ENCODE measurements at regions not wholly inside any gene's neighbourhood (a gene's known extent, or its start where the extent isn't known, plus 50 kb on each side); places are given as distances from the start of the nearest gene placed in this dataset.

DNA sequence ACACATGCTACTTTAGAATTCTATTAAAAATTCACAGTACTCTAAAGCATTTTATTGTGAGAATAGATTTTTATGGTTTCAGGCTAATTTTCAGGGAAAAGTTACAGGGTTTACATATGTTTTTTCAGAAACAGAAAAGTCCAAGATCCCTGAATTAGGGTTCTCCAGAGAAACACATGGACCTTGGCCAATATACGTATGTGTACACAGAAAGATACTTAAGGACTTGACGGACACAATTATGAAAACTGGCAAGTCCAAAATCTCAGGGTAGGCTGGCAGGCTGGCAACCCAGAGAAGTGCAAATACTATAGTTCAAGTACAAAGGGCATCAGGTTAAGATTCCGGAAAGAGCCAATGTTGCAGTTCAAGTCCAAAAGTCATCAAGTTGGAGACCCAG lies 1897.8 kb upstream of the PCDH10 start:
- intact Hi-C loops (cut with DNase I) = no loop called here
- TF ChIP-seq, protein P1, sequence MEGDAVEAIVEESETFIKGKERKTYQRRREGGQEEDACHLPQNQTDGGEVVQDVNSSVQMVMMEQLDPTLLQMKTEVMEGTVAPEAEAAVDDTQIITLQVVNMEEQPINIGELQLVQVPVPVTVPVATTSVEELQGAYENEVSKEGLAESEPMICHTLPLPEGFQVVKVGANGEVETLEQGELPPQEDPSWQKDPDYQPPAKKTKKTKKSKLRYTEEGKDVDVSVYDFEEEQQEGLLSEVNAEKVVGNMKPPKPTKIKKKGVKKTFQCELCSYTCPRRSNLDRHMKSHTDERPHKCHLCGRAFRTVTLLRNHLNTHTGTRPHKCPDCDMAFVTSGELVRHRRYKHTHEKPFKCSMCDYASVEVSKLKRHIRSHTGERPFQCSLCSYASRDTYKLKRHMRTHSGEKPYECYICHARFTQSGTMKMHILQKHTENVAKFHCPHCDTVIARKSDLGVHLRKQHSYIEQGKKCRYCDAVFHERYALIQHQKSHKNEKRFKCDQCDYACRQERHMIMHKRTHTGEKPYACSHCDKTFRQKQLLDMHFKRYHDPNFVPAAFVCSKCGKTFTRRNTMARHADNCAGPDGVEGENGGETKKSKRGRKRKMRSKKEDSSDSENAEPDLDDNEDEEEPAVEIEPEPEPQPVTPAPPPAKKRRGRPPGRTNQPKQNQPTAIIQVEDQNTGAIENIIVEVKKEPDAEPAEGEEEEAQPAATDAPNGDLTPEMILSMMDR (IDR thresholded peaks at IDR 0.05) = no peak
- DNase-seq = no peak
- Histone ChIP-seq H3K27ac (no peak overlapping the region), H3K27me3 (no peaks in the 10 kb centered on the region), H3K4me3 (no peak overlapping the region), H3K9me3 (no peaks in the 10 kb centered on the region), H3K4me1 (no peaks in the 10 kb centered on the region), H3K36me3 (no peaks in the 10 kb centered on the region)
- WGBS, 2 donors = 69 to 89% methylated on average over 3 of the region's 3 CpGs

DNA sequence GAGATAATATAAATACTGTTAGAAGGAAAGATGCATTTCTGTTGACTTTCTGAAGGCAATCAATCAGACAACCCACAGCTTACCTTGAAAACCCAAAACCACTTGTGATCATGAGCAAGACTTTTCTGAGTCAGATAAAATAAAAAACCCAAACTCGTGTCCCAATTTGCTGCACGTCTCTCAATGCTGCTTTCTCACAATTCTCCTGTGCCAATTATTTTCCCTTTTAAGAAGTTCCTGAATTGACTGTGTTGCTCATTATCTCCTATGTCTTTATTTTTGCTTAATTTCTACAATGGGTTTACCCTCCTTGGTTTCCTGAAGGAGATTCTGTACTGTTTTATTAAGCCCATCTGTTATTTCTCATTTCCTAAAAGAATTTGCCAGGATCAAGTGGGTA lies 1891.9 kb upstream of the PCDH10 start:
- no peak overlapping the region for H3K4me3 ChIP-seq
- no peaks in the 10 kb centered on the region for H3K36me3 ChIP-seq
- no peaks in the 10 kb centered on the region for H3K27me3 ChIP-seq
- TF ChIP-seq POLR2A (IDR thresholded peaks at IDR 0.05) = no peak
- TF ChIP-seq, protein P1 (IDR thresholded peaks at IDR 0.05) = no peak
- H3K9me3 ChIP-seq = no peaks in the 10 kb centered on the region
- H3K27ac ChIP-seq = no peak overlapping the region
- 77% methylated on average over 2 of the region's 2 CpGs for WGBS, 2 donors
- no peak for DNase-seq
- no peaks in the 10 kb centered on the region for H3K4me1 ChIP-seq
- intact Hi-C loops (cut with DNase I) = no loop called here

DNA sequence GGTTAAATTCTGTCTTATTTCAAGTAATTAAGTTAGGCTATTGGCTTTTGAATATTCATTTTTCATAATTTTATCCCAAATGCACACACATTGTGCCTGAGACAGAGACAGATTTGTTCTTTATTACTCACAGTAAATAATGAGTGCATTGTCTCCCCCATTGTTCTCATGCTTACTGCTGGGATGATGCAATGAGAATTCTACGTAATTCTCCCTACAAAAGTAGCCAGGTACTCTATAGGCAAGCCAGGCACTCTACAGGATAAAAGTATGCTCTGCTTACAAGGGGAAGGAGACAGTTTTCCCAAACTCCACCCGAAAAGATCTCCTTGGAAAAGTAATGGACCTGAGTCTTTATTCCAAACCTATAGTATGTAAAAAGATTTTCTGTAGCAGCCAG lies 1890.7 kb upstream of the PCDH10 start:
- Histone ChIP-seq H3K27me3 (no peaks in the 10 kb centered on the region), H3K27ac (no peak overlapping the region), H3K4me1 (no peaks in the 10 kb centered on the region), H3K36me3 (no peaks in the 10 kb centered on the region), H3K9me3 (no peaks in the 10 kb centered on the region), H3K4me3 (no peak overlapping the region)
- DNase-seq = no peak
- 43 to 54% methylated on average over 2 of the region's 2 CpGs for WGBS, 2 donors
- TF ChIP-seq, protein P1 (IDR thresholded peaks at IDR 0.05) = no peak
- no peak for TF ChIP-seq POLR2A (IDR thresholded peaks at IDR 0.05)
- intact Hi-C loops (cut with DNase I) = no loop called here

DNA sequence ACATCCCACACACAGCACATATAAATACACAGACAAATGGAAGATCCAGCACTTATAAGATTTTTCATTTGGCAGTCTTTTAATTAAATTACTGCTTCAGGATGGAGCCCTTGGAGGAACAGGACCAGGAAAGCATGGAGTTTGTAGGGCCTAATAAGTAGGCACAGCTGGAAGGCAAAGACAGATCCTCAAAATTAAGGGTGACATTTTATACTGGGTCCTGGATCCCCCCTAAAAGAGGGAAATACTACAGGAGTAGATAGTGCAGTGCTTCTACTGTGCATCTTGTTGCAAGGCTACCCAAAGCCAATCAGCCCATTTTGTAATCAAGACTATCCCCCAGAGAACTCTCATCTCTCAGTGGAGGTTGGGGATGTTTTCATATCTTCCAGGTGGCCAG lies 1860.7 kb upstream of the PCDH10 start:
- intact Hi-C loops (cut with DNase I) = no loop called here
- DNase-seq = no peak
- Histone ChIP-seq H3K4me3 (no peak overlapping the region), H3K27ac (no peak overlapping the region), H3K4me1 (no peaks in the 10 kb centered on the region), H3K9me3 (peaks cover 0 to 4% (median 0%) of the 10 kb centered on the region in 3 donors), H3K27me3 (no peaks in the 10 kb centered on the region), H3K36me3 (no peaks in the 10 kb centered on the region)
- TF ChIP-seq, protein P1 (IDR thresholded peaks at IDR 0.05) = no peak
- TF ChIP-seq POLR2A (IDR thresholded peaks at IDR 0.05) = no peak

DNA sequence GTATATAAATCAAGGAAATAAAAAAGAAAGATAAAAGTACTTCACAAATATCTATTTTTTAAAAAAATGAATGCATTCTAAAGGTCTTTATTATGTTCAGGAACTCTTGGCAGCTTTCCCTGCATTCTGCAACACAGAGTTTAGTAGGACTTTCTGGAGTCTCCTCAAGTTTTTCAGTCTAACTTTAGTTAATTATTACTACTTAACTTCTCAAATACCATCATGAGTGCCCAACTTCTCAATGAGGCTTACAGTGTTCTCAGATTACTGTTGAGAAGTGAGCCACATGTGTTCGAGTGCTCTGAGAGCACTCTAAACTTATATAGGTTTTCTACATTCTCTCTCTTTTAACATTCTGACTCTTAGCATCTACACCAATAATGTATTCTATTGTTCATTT lies 1852.9 kb upstream of the PCDH10 start:
- Histone ChIP-seq H3K4me1 (no peaks in the 10 kb centered on the region), H3K4me3 (no peak overlapping the region), H3K36me3 (no peaks in the 10 kb centered on the region), H3K27me3 (no peaks in the 10 kb centered on the region), H3K9me3 (no peaks in the 10 kb centered on the region), H3K27ac (no peak overlapping the region)
- intact Hi-C loops (cut with DNase I) = no loop called here
- DNase-seq = no peak
- WGBS, 2 donors = 59 to 90% methylated on average over 1 of the region's 1 CpG
- TF ChIP-seq, protein P1 (IDR thresholded peaks at IDR 0.05) = no peak
- no peak for TF ChIP-seq POLR2A (IDR thresholded peaks at IDR 0.05)
